Jurkat, Clone E6-1 (cell line): ENCODE measurements at regions not wholly inside any gene's neighbourhood (a gene's known extent, or its start where the extent isn't known, plus 50 kb on each side); places are given as distances from the start of the nearest gene placed in this dataset.

Source experiments
- DNase-seq: peaks from one replicate; pipeline ENCODE4 v3.0.0-alpha.2; 2011; ENCODE audit warnings: low read depth, low spot score
- H3K4me3 ChIP-seq: 2 replicates; pipeline ENCODE4 v1.5.1; 2011; ENCODE audit warnings: mild to moderate bottlenecking, low read length, control low read depth, moderate library complexity

- no peak for DNase-seq
- no peak overlapping the region for H3K4me3 ChIP-seq
Observed at GRCh38 chr3:132262305-132262704, 54.9 kb upstream of the ACP3 start.

- no peak overlapping the region for H3K4me3 ChIP-seq
- no peak for DNase-seq
Observed at GRCh38 chr3:132262956-132263355, 54.3 kb upstream of the ACP3 start.

GRCh38 chr3:132265028-132265427, 52.2 kb upstream of the ACP3 start:
- H3K4me3 ChIP-seq: no peak overlapping the region
- DNase-seq: no peak

GRCh38 chr3:132265488-132265887, 51.7 kb upstream of the ACP3 start:
- DNase-seq: no peak
- no peak overlapping the region for H3K4me3 ChIP-seq

- H3K4me3 ChIP-seq: no peak overlapping the region
- no peak for DNase-seq
Observed at GRCh38 chr3:132267391-132267993, 49.7 kb upstream of the ACP3 start.
